ENCODE measurements at regions not wholly inside any gene's neighbourhood (a gene's known extent, or its start where the extent isn't known, plus 50 kb on each side); places are given as distances from the start of the nearest gene placed in this dataset.
A peak's percentile ranks its signal among the peaks of the same experiment; 100 is the strongest.

DNA sequence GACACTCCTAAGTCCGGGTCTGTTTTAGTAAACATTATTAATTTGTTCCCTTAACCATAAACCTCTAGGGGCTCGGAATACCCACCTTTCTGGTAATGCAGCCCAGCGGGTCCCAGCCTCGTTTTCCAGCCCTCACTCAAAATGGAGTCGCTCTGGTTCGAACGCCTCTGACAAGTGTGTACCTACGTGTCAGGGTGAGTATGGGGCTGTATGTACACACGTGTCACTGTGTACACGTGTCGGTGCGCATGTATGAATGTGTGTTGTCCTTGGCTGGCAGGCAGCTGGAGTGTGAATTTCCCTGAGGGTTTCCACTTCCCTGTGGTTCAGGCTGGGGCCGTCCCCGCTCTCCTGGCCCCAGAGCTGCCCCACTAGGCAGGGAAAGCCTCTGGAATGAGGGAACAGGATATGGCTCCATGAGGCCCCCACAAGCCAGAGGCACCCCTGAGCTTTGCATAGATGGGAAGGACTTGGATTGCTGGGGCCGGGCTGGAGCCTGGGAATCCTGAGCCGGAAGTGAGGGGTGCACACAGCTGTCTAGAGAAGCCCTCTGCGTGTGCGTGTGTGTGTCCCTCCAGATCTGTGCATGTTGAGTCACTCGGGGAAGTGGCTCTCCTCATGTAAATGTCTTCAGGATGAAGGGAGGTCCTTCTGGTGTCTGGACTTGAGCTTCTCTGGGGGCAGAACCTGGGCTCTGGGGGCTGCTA lies 160.8 kb upstream of the IER5L start:
- peak overlapping the region in 1 of 8 donors; percentile 24 for H3K27ac Mint-ChIP-seq
- DNase-seq, result no peak
- Histone ChIP-seq H3K4me1 (ENCODE audit: insufficient read depth, low read length) (peaks cover 24% of the 10 kb centered on the region), H3K27ac (ENCODE audit: low read depth, low read length) (no peak overlapping the region), H3K9me3 (ENCODE audit: low read length) (no peaks in the 10 kb centered on the region), H3K4me3 (ENCODE audit: low read length) (no peak overlapping the region), H3K36me3 (ENCODE audit: insufficient read depth, low read length) (no peaks in the 10 kb centered on the region), H3K27me3 (ENCODE audit: insufficient read depth, low read length, poor library complexity, severe bottlenecking) (no peaks in the 10 kb centered on the region)
- ChIA-PET CTCF (interaction anchor here (0.9 kb wide), 1 partner anchor 165 kb away, joined by 3 read pairs; no protein-coding TSS in a partner anchor), POLR2A (interaction anchor here (0.6 kb wide), 1 partner anchor 22 kb away, joined by 3 read pairs; no protein-coding TSS in a partner anchor)
- peaks cover 2 to 3% of the 10 kb centered on the region in 2 donors for H3K27me3 Mint-ChIP-seq
- no peaks in the 10 kb centered on the region for H3K9me3 Mint-ChIP-seq
- peaks cover 5 to 16% (median 6%) of the 10 kb centered on the region in 3 donors for H3K4me1 Mint-ChIP-seq
- peaks cover 0 to under 1% (median 0%) of the 10 kb centered on the region in 3 donors for H3K36me3 Mint-ChIP-seq
- no peak overlapping the region for H3K4me3 Mint-ChIP-seq

DNA sequence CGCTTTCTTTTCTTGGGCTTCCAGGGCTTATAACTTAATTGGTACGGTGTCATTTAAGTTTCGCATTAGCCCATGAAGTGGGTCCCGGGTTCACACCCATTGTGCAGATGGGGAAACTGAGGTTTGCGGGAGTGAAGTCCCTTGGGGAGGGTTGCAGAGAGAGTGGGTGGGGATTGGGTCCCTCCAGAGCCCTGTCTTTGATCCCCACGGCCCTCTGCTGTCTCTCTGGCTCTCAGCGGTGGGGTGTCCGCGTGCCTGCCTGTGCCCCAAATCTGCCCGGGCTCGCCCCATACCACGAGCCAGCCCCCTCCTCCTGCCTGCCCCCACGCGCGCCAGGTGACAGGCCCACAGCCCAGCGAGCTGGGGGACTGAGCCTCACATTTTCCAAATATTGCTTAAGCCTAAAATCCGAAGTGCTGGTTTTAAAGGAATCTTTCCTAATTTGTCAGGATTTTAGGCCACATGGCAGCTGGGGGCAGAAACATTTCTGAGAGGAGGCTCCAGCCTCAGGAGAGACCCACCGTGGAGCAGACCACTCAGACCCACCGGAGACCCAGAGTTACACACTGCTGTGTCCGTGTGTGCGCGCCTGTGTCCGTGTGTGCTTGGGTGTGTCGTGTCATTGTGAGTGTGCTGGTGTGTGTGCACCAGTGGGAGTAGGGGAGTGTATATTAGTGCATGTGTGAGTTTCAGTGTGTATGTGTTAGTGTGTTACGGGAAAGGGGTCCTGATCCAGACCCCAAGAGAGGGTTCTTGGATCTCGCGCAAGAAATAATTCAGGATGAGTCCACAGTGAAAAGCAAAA lies 159.5 kb upstream of the IER5L start:
- Histone ChIP-seq H3K4me1 (ENCODE audit: insufficient read depth, low read length) (peaks cover 27% of the 10 kb centered on the region), H3K36me3 (ENCODE audit: insufficient read depth, low read length) (no peaks in the 10 kb centered on the region), H3K9me3 (ENCODE audit: low read length) (no peaks in the 10 kb centered on the region), H3K27me3 (ENCODE audit: insufficient read depth, low read length, poor library complexity, severe bottlenecking) (no peaks in the 10 kb centered on the region), H3K4me3 (ENCODE audit: low read length) (no peak overlapping the region), H3K27ac (ENCODE audit: low read depth, low read length) (no peak overlapping the region)
- no peaks in the 10 kb centered on the region for H3K9me3 Mint-ChIP-seq
- H3K27me3 Mint-ChIP-seq, result peaks cover 2 to 3% of the 10 kb centered on the region in 2 donors
- ChIA-PET CTCF (no interaction called here), POLR2A (no interaction called here)
- H3K27ac Mint-ChIP-seq, result no peak overlapping the region
- no peak for DNase-seq
- H3K4me3 Mint-ChIP-seq, result peak overlapping the region; percentile 6 to 90 (median 83)
- peaks cover 0 to 4% (median 0%) of the 10 kb centered on the region in 3 donors for H3K36me3 Mint-ChIP-seq
- H3K4me1 Mint-ChIP-seq, result peaks cover 5 to 18% (median 6%) of the 10 kb centered on the region in 3 donors

DNA sequence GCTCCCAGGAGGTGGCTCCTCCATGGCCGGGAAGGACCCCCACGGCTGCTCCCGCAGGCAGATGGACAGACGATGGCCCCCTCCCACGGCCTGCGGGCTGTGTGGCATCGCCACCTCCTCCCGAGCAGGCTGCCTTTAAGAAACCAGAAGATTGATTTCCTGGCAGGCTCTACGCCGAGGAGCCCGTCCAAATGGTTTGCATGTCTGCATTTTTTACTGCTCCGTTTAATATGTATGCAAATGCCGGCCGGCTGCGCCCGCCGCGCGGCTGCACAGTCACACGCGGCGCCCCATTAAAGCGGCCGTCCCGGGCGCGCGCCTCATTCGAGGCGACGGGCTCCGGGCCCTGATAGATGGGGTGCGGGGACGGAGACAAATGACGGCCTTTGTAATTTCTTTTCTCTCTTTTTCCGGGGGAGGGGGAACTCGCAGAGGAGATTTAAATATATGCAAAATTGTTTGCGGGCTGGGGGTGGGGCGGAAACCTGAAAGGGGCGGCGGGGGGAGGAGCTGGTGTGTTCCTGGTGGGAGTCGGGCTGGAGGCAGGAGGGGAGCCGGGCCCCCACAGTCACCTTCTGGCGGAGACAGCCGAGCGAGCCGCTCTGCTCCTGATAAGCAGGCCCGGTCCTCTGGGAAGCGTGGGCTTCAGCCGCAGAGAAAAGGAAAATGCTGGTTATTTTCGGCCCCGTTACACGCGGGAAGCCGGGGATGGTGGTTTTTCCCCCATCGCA lies 158.7 kb upstream of the IER5L start:
- Histone ChIP-seq H3K9me3 (ENCODE audit: low read length) (no peaks in the 10 kb centered on the region), H3K4me1 (ENCODE audit: insufficient read depth, low read length) (peaks cover 27% of the 10 kb centered on the region), H3K36me3 (ENCODE audit: insufficient read depth, low read length) (no peaks in the 10 kb centered on the region), H3K27me3 (ENCODE audit: insufficient read depth, low read length, poor library complexity, severe bottlenecking) (no peaks in the 10 kb centered on the region), H3K4me3 (ENCODE audit: low read length) (peak overlapping the region; percentile 60), H3K27ac (ENCODE audit: low read depth, low read length) (no peak overlapping the region)
- no peaks in the 10 kb centered on the region for H3K9me3 Mint-ChIP-seq
- peaks cover 5 to 18% (median 6%) of the 10 kb centered on the region in 3 donors for H3K4me1 Mint-ChIP-seq
- POLR2A ChIA-PET, result no interaction called here
- DNase-seq, result peak in 3 of 5 donors; percentile 16 to 53 (median 37)
- peaks cover 0 to 4% (median 0%) of the 10 kb centered on the region in 3 donors for H3K36me3 Mint-ChIP-seq
- H3K27ac Mint-ChIP-seq, result peak overlapping the region in 3 of 8 donors; percentile 37 to 83 (median 72)
- H3K4me3 Mint-ChIP-seq, result peak overlapping the region; percentile 79 to 90 (median 83)
- CTCF ChIA-PET, result interaction anchor here (1.5 kb wide), 2 partner anchors 16 to 162 kb away, joined by 4 read pairs; no protein-coding TSS in a partner anchor
- peaks cover 2 to 3% of the 10 kb centered on the region in 2 donors for H3K27me3 Mint-ChIP-seq

DNA sequence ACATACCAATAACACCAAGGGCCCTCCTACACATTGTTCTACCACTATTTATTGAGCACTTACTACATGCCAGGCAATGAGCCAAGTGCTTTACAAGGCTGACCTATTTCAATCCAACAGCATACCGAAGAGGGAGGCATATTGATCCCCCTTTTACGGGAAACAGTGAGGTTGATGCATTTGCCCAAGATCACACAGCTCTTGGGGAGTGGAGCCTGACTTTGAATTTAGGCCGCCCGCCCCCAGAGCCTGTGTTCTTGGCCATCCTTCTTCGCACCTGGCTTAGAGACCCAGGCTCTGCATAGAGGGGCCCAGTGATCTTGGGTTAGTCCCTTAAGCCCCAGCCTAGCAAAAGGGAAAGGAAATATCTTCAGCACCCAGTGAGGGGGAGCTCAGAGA lies 158.1 kb upstream of the IER5L start:
- Histone ChIP-seq H3K4me1 (ENCODE audit: insufficient read depth, low read length) (peaks cover 27% of the 10 kb centered on the region), H3K36me3 (ENCODE audit: insufficient read depth, low read length) (no peaks in the 10 kb centered on the region), H3K4me3 (ENCODE audit: low read length) (peak overlapping the region; percentile 60), H3K9me3 (ENCODE audit: low read length) (no peaks in the 10 kb centered on the region), H3K27me3 (ENCODE audit: insufficient read depth, low read length, poor library complexity, severe bottlenecking) (no peaks in the 10 kb centered on the region), H3K27ac (ENCODE audit: low read depth, low read length) (no peak overlapping the region)
- H3K4me1 Mint-ChIP-seq, result peaks cover 5 to 18% (median 6%) of the 10 kb centered on the region in 3 donors
- peaks cover 0 to 2% (median 0%) of the 10 kb centered on the region in 5 donors for H3K9me3 Mint-ChIP-seq
- peaks cover 0 to 4% (median 0%) of the 10 kb centered on the region in 3 donors for H3K36me3 Mint-ChIP-seq
- DNase-seq, result no peak
- CTCF ChIA-PET, result interaction anchor here (1.5 kb wide), 2 partner anchors 16 to 161 kb away, joined by 4 read pairs; no protein-coding TSS in a partner anchor
- H3K27me3 Mint-ChIP-seq, result peaks cover 2 to 3% of the 10 kb centered on the region in 2 donors
- H3K27ac Mint-ChIP-seq, result no peak overlapping the region
- H3K4me3 Mint-ChIP-seq, result peak overlapping the region; percentile 63 to 85 (median 82)
- POLR2A ChIA-PET, result no interaction called here

DNA sequence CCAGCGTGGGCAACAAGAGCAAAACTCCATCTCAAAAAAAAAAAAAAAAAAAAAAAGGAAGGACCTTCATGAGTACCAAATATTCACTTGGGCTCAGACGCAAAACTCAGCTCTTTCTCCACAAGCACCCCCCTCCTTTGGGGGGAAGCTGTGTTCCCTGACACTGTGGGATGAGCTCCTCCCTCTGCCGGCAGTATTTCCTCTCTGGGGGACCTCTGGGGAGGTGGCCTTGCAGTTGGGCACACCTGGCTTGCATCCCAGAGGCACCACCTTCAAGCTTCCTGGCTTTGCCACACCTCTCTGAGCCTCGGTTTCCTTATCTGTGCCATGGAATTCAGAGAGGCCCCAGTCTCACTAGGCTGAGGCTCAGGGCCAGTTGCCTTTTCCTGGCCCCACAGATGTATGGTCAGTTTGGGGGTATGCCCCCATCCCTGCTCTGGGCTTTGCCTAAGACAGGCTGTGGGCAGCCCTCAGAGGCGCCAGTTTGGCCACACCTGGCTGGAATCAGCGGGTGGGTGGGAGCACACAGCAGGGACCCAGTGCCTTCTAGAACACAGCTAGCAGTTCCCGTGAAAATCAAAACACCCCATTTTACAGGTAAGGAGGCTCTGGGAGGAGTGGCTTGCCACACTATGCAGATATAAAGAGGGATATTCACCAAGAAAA lies 157.5 kb upstream of the IER5L start:
- Histone ChIP-seq H3K36me3 (ENCODE audit: insufficient read depth, low read length) (no peaks in the 10 kb centered on the region), H3K27me3 (ENCODE audit: insufficient read depth, low read length, poor library complexity, severe bottlenecking) (no peaks in the 10 kb centered on the region), H3K4me3 (ENCODE audit: low read length) (no peak overlapping the region), H3K4me1 (ENCODE audit: insufficient read depth, low read length) (peaks cover 27% of the 10 kb centered on the region), H3K9me3 (ENCODE audit: low read length) (peaks cover 2% of the 10 kb centered on the region), H3K27ac (ENCODE audit: low read depth, low read length) (no peak overlapping the region)
- Mint-ChIP-seq H3K4me3 (peak overlapping the region in 4 of 7 donors; percentile 24 to 79 (median 61)), H3K36me3 (peaks cover 0 to 4% (median 0%) of the 10 kb centered on the region in 3 donors), H3K27ac (no peak overlapping the region), H3K9me3 (peaks cover 0 to 7% (median 3%) of the 10 kb centered on the region in 5 donors), H3K27me3 (peaks cover 2 to 3% of the 10 kb centered on the region in 2 donors), H3K4me1 (peaks cover 5 to 18% (median 6%) of the 10 kb centered on the region in 3 donors)
- CTCF ChIA-PET, result interaction anchor here (1.5 kb wide), 2 partner anchors 15 to 161 kb away, joined by 4 read pairs; no protein-coding TSS in a partner anchor
- no peak for DNase-seq
- POLR2A ChIA-PET, result interaction anchor here (0.6 kb wide), 1 partner anchor 17 kb away, joined by 4 read pairs; no protein-coding TSS in a partner anchor

DNA sequence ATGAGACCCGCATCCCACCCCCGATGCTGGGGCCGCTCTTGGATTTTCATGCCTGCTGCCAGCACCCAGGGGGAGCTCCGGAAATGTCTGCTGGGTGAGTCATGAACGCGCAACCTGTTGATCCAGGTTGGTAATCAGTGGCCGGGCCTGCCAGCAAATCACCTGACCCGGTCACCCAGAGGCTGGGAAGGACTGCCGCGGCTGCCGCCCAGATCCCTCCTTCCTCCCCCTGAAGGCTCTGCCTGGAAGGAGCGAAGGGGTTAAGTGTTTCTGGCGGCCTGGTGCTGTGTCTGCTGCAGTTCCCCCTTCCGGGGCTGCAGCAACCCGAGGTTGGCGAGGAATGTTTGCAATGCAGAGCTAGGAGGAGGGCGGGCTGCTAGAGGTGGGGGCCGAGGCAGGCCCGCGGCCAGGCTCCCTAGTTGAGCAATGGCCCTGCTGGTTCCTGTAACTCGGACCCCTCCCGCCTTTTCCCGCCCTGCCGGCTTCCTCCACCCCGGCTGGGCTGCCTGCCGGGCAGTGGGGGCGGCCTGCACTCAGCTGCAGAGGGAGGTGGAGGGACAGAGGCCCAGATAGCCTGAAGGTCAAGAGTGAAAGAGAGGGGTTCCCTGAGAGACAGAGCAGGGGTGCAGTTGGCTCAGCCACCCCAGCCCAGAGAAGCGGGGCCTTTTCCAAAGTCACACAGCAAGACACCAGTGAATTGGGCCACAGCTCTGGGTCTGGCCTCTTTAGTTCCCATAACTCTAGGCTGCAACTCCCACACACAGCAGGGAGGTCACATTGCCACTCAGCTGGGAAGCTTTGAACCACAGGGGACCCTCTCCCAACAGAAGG lies 156.3 kb upstream of the IER5L start:
- Mint-ChIP-seq H3K4me3 (peak overlapping the region in 1 of 7 donors; percentile 34), H3K27ac (peak overlapping the region in 1 of 8 donors; percentile 22), H3K4me1 (peaks cover 5 to 18% (median 6%) of the 10 kb centered on the region in 3 donors), H3K27me3 (peaks cover 2 to 3% of the 10 kb centered on the region in 2 donors), H3K9me3 (peaks cover 0 to 9% (median 5%) of the 10 kb centered on the region in 5 donors), H3K36me3 (peaks cover 0 to 4% (median 0%) of the 10 kb centered on the region in 3 donors)
- Histone ChIP-seq H3K4me1 (ENCODE audit: insufficient read depth, low read length) (peaks cover 27% of the 10 kb centered on the region), H3K4me3 (ENCODE audit: low read length) (peak overlapping the region; percentile 38), H3K9me3 (ENCODE audit: low read length) (peaks cover 4% of the 10 kb centered on the region), H3K27me3 (ENCODE audit: insufficient read depth, low read length, poor library complexity, severe bottlenecking) (no peaks in the 10 kb centered on the region), H3K27ac (ENCODE audit: low read depth, low read length) (peak overlapping the region; percentile 46), H3K36me3 (ENCODE audit: insufficient read depth, low read length) (no peaks in the 10 kb centered on the region)
- POLR2A ChIA-PET, result interaction anchor here (0.7 kb wide), 1 partner anchor 78 kb away, joined by 3 read pairs; no protein-coding TSS in a partner anchor
- DNase-seq, result peak in 1 of 5 donors; percentile 32
- CTCF ChIA-PET, result no interaction called here
